GM12878 (cell line): ENCODE measurements at regions not wholly inside any gene's neighbourhood (a gene's known extent, or its start where the extent isn't known, plus 50 kb on each side); places are given as distances from the start of the nearest gene placed in this dataset.

ENCODE experiments used
- ATAC-seq: fragments of 200-7000 bp; cut with Tn5 transposase; 3 replicates; pipeline ENCODE4 v1.9.1; 2020; ENCODE audit warnings: mild to moderate bottlenecking, moderate library complexity
- BruUV-seq: library from RNA; stranded (reverse); fragments of 400-500 nt; replicated peaks from 2 replicates; lab custom pipeline; 2021; lab: Mats Ljungman, UMichigan
- CTCF ChIA-PET: fragments of 300-600 bp; sonication (Branson Sonifier 250); formaldehyde crosslinking; extraction: SDS; loops from one replicate; lab custom pipeline; 2021; ENCODE audit warnings: inconsistent platforms; lab: Yijun Ruan, JAX
- POLR2A ChIA-PET: fragments of 350-600 bp; formaldehyde crosslinking; extraction: SDS; loops from one replicate; lab custom pipeline; 2021; ENCODE audit warnings: inconsistent platforms; lab: Charles Lee
- RAD21 ChIA-PET: fragments of 300-600 bp; sonication (Branson Sonifier 250); formaldehyde crosslinking; loops from one replicate; lab custom pipeline; 2023; ENCODE audit warnings: antibody characterized with exemption; ENCODE audit not compliant: unreplicated experiment; lab: Charles Lee
- SMC1A ChIA-PET: fragments of 300-600 bp; sonication (Branson Sonifier 250); formaldehyde crosslinking; loops from one replicate; lab custom pipeline; 2023; ENCODE audit not compliant: unreplicated experiment, uncharacterized antibody; lab: Charles Lee
- DNase-seq: peaks from one replicate; pipeline ENCODE4 v3.0.0-alpha.2; 2011; ENCODE audit warnings: low read depth, low spot score
- FAIRE-seq: peaks from 3 replicates; lab custom pipeline; 2011; peaks lifted over from hg19 to GRCh38; lab: Jason Lieb, UNC
- H2AFZ ChIP-seq: 2 replicates; pipeline ENCODE4 v1.6.0; 2011; ENCODE audit warnings: low read depth, low read length, control low read depth; ENCODE audit not compliant: control insufficient read depth
- H3K27ac ChIP-seq: 2 replicates; pipeline ENCODE4 v1.5.1; 2011; ENCODE audit warnings: control low read depth; ENCODE audit not compliant: control insufficient read depth, insufficient read depth
- H3K27me3 ChIP-seq, 2 experiments: replicated peaks in 1 of 2; 2 replicates each; pipeline versions ENCODE4 v1.6.0 to v1.6.1; 2011; ENCODE audit warnings: low read length in 1 of 2; ENCODE audit not compliant: control insufficient read depth in 2 of 2, insufficient read depth in 2 of 2
- H3K36me3 ChIP-seq, 2 experiments: 2 replicates each; pipeline ENCODE4 v1.5.1; 2011; ENCODE audit warnings: low read length in 1 of 2; ENCODE audit not compliant: control insufficient read depth in 2 of 2, insufficient read depth in 2 of 2
- H3K4me1 ChIP-seq: 2 replicates; pipeline ENCODE4 v1.6.1; 2011; ENCODE audit warnings: mild to moderate bottlenecking, low read length, moderate library complexity, mixed read lengths; ENCODE audit not compliant: control insufficient read depth, insufficient read depth
- H3K4me2 ChIP-seq: 2 replicates; pipeline ENCODE4 v1.6.0; 2011; ENCODE audit warnings: control low read depth; ENCODE audit not compliant: control insufficient read depth, insufficient read depth
- H3K4me3 ChIP-seq: fragments of 200-600 bp; sonication (generic); 2 replicates; pipeline ENCODE4 v1.5.1; 2016
- H3K79me2 ChIP-seq: 2 replicates; pipeline ENCODE4 v1.6.0; 2011; ENCODE audit warnings: low read length; ENCODE audit not compliant: control insufficient read depth, insufficient read depth
- H3K9ac ChIP-seq: 2 replicates; pipeline ENCODE4 v1.8.0; 2011; ENCODE audit warnings: low read length, control low read depth, mixed read lengths; ENCODE audit not compliant: control insufficient read depth, insufficient read depth
- H3K9me3 ChIP-seq: replicated peaks from 3 replicates; pipeline ENCODE4 v1.5.1; 2011; ENCODE audit warnings: mild to moderate bottlenecking, low read length; ENCODE audit not compliant: control insufficient read depth, insufficient read depth
- H4K20me1 ChIP-seq: 2 replicates; pipeline ENCODE4 v1.6.0; 2011; ENCODE audit not compliant: control insufficient read depth, insufficient read depth
- CEBPZ ChIP-seq: fragments of 150-350 bp; IDR thresholded peaks from 2 replicates; pipeline ENCODE4 v1.6.1; 2016; ENCODE audit warnings: low read depth, low read length
- CTCF ChIP-seq, 3 experiments: IDR thresholded peaks in 2 of 3; conservative IDR thresholded peaks in 1 of 3; 2 replicates each; pipeline ENCODE4 v1.5.1; 2011; ENCODE audit warnings: low read depth in 3 of 3, low read length in 3 of 3, mild to moderate bottlenecking in 3 of 3, control low read depth in 2 of 3, moderate library complexity in 2 of 3, inconsistent platforms in 1 of 3, mixed read lengths in 1 of 3; ENCODE audit not compliant: control insufficient read depth in 2 of 3, insufficient read depth in 1 of 3; ENCODE audit errors: extremely low read depth in 1 of 3
- LARP7 ChIP-seq: fragments of 450-650 bp; IDR thresholded peaks from 2 replicates; pipeline ENCODE4 v1.6.1; 2017; ENCODE audit warnings: mild to moderate bottlenecking
- MAX ChIP-seq: IDR thresholded peaks from 2 replicates; pipeline ENCODE4 v1.6.1; 2012; ENCODE audit warnings: low read depth, low read length, improper control_type of control experiment
- ZBTB11 ChIP-seq: fragments of 450-650 bp; formaldehyde crosslinking; IDR thresholded peaks from 2 replicates; pipeline ENCODE4 v1.5.0; 2022; ENCODE audit warnings: mild to moderate bottlenecking, missing genetic modification characterization
- ZNF592 ChIP-seq: fragments of 450-650 bp; IDR thresholded peaks from 2 replicates; pipeline ENCODE4 v1.6.1; 2017; ENCODE audit warnings: mild to moderate bottlenecking, moderate library complexity
- WGBS: methylation state at CpG from one replicate; pipeline ENCODE4 v1.1.6; 2016; ENCODE audit warnings: low lambda C conversion rate; ENCODE audit not compliant: insufficient replicate concordance, insufficient coverage; ENCODE audit errors: missing lambda C conversion rate; 5-methylcytosine and 5-hydroxymethylcytosine counted together
- in situ Hi-C: fragments of 300-500 bp; cut with MboI; formaldehyde crosslinking; loops from 9 replicates; pipeline ENCODE4 v1.14.3; 2018; ENCODE audit warnings: mixed read lengths
- intact Hi-C: fragments of 100-400 bp; cut with micrococcal nuclease; formaldehyde crosslinking; loops from one replicate; pipeline ENCODE4 v1.14.2; 2022; ENCODE audit not compliant: unreplicated experiment

- TF ChIP-seq ZBTB11 (no peak), LARP7 (no peak), CTCF (IDR thresholded peaks at IDR 0.05 in 2 of 3, conservative IDR thresholded peaks at IDR 0.05 in 1 of 3; ENCODE audit: control insufficient read depth in 2 of 3, extremely low read depth in 1 of 3, insufficient read depth in 1 of 3, low read depth in 3 of 3, low read length in 3 of 3) (no peak)
- TF ChIP-seq, all 136 proteins: peak for 0
Observed at GRCh38 chr2:7849531-7849930, 832.3 kb upstream of the ID2 start (continued).

- H3K27me3 ChIP-seq = no peaks in the 10 kb centered on the region
- ChIA-PET SMC1A (interaction anchor here (0.6 to 1.6 kb wide), 4 partner anchors 10 to 485 kb away, joined by 3 to 5 read pairs (median 3); no protein-coding TSS in a partner anchor), RAD21 (no interaction called here), POLR2A (no interaction called here), CTCF (interaction anchor here (1.1 to 1.2 kb wide), 2 partner anchors 9 to 755 kb away, joined by 3 read pairs; no protein-coding TSS in a partner anchor)
- no peak overlapping the region for H3K4me3 ChIP-seq
- H4K20me1 ChIP-seq = no peaks in the 10 kb centered on the region
- DNase-seq (no peak), ATAC-seq (no peak), FAIRE-seq (no peak)
- H3K36me3 ChIP-seq = no peaks in the 10 kb centered on the region
- no peak overlapping the region for H3K4me2 ChIP-seq
- peaks cover 2% of the 10 kb centered on the region; the same call in 1 of the 2 replicates for H3K4me1 ChIP-seq
- 3% methylated on average over 2 of the region's 2 CpGs for WGBS
- H2AFZ ChIP-seq = no peak overlapping the region
- no TSS peak for BruUV-seq
- no peaks in the 10 kb centered on the region for H3K9me3 ChIP-seq
- H3K9ac ChIP-seq = no peak overlapping the region
- intact Hi-C loops = no loop called here
- no peaks in the 10 kb centered on the region for H3K79me2 ChIP-seq
- in situ Hi-C loops = no loop called here
- no peak overlapping the region for H3K27ac ChIP-seq
- TF ChIP-seq CEBPZ (no peak), ZNF592 (no peak), MAX (no peak)
Observed at GRCh38 chr2:7852546-7852945, 829.3 kb upstream of the ID2 start.
